ENCODE measurements at regions not wholly inside any gene's neighbourhood (a gene's known extent, or its start where the extent isn't known, plus 50 kb on each side); places are given as distances from the start of the nearest gene placed in this dataset.
"Not testable (repeated sequence)": the region's sequence is repeated elsewhere in the genome, so short reads cannot be mapped to it uniquely, and the experiment has no call there.

- DNase-seq (ENCODE audit: extremely low read depth, low read depth), result no peak
- TF ChIP-seq CTCF (IDR thresholded peaks at IDR 0.05; ENCODE audit: low read depth, low read length), result no peak
These were observed 123.6 kb upstream of the NETO1 start for GRCh38 chr18:72991379-72991778.

GRCh38 chr18:72987570-72987969, 119.8 kb upstream of the NETO1 start:
- DNase-seq (ENCODE audit: extremely low read depth, low read depth), result not testable (repeated sequence)

- no peak for DNase-seq (ENCODE audit: extremely low read depth, low read depth)
- TF ChIP-seq CTCF (IDR thresholded peaks at IDR 0.05; ENCODE audit: low read depth, low read length), result no peak
These were observed 118.3 kb upstream of the NETO1 start for GRCh38 chr18:72986103-72986502.

- no peak for TF ChIP-seq CTCF (IDR thresholded peaks at IDR 0.05; ENCODE audit: low read depth, low read length)
These were observed 117.9 kb upstream of the NETO1 start for GRCh38 chr18:72985686-72986085.

GRCh38 chr18:72984290-72984689, 116.5 kb upstream of the NETO1 start:
- no peak for DNase-seq (ENCODE audit: extremely low read depth, low read depth)
- no peak for TF ChIP-seq CTCF (IDR thresholded peaks at IDR 0.05; ENCODE audit: low read depth, low read length)

More at GRCh38 chr18:72985686-72986085, 117.9 kb upstream of the NETO1 start:
- DNase-seq (ENCODE audit: extremely low read depth, low read depth), result no peak

GRCh38 chr18:72973841-72974240, 106.1 kb upstream of the NETO1 start:
- DNase-seq (ENCODE audit: extremely low read depth, low read depth), result no peak
- TF ChIP-seq CTCF (IDR thresholded peaks at IDR 0.05; ENCODE audit: low read depth, low read length), result no peak

- no peak for DNase-seq (ENCODE audit: extremely low read depth, low read depth)
- no peak for TF ChIP-seq CTCF (IDR thresholded peaks at IDR 0.05; ENCODE audit: low read depth, low read length)
These were observed 97.8 kb upstream of the NETO1 start for GRCh38 chr18:72965616-72966015.

GRCh38 chr18:72958195-72958594, 90.4 kb upstream of the NETO1 start:
- not testable (repeated sequence) for DNase-seq (ENCODE audit: extremely low read depth, low read depth)

- no peak for TF ChIP-seq CTCF (IDR thresholded peaks at IDR 0.05; ENCODE audit: low read depth, low read length)
- DNase-seq (ENCODE audit: extremely low read depth, low read depth), result no peak
These were observed 80.7 kb upstream of the NETO1 start for GRCh38 chr18:72948439-72948838.
